ENCODE measurements at regions not wholly inside any gene's neighbourhood (a gene's known extent, or its start where the extent isn't known, plus 50 kb on each side); places are given as distances from the start of the nearest gene placed in this dataset.
A peak's percentile ranks its signal among the peaks of the same experiment; 100 is the strongest.
"Not testable (repeated sequence)": the region's sequence is repeated elsewhere in the genome, so short reads cannot be mapped to it uniquely, and the experiment has no call there.

- 71% methylated on average over 1 of the region's 4 CpGs for WGBS (ENCODE audit: insufficient coverage, low lambda C conversion rate)
- Histone ChIP-seq H3K27me3 (ENCODE audit: control insufficient read depth, insufficient read depth, low read length) (peaks cover 5% of the 10 kb centered on the region), H3K9me3 (ENCODE audit: control insufficient read depth, low read depth, low read length) (no peaks in the 10 kb centered on the region), H3K4me1 (ENCODE audit: control insufficient read depth, insufficient read depth, low read length) (no peaks in the 10 kb centered on the region), H3K27ac (ENCODE audit: low read length) (no peak overlapping the region), H3K4me3 (ENCODE audit: low read length) (no peak overlapping the region), H3K36me3 (ENCODE audit: control insufficient read depth, insufficient read depth, low read length) (no peaks in the 10 kb centered on the region)
- no peak for DNase-seq
These were observed 605.3 kb upstream of the B3GAT1 start for GRCh38 chr11:135017296-135017695.

GRCh38 chr11:135015966-135016365, 603.9 kb upstream of the B3GAT1 start:
- Histone ChIP-seq H3K27ac (ENCODE audit: low read length) (no peak overlapping the region), H3K4me1 (ENCODE audit: control insufficient read depth, insufficient read depth, low read length) (no peaks in the 10 kb centered on the region), H3K36me3 (ENCODE audit: control insufficient read depth, insufficient read depth, low read length) (no peaks in the 10 kb centered on the region), H3K27me3 (ENCODE audit: control insufficient read depth, insufficient read depth, low read length) (peaks cover 5% of the 10 kb centered on the region), H3K4me3 (ENCODE audit: low read length) (no peak overlapping the region), H3K9me3 (ENCODE audit: control insufficient read depth, low read depth, low read length) (no peaks in the 10 kb centered on the region)
- no peak for DNase-seq
- 100% methylated on average over 1 of the region's 3 CpGs for WGBS (ENCODE audit: insufficient coverage, low lambda C conversion rate)

GRCh38 chr11:135011313-135011712, 599.3 kb upstream of the B3GAT1 start:
- not testable (repeated sequence) for H3K36me3 ChIP-seq (ENCODE audit: control insufficient read depth, insufficient read depth, low read length); H3K9me3 ChIP-seq (ENCODE audit: control insufficient read depth, low read depth, low read length); DNase-seq; H3K27ac ChIP-seq (ENCODE audit: low read length); H3K27me3 ChIP-seq (ENCODE audit: control insufficient read depth, insufficient read depth, low read length); H3K4me3 ChIP-seq (ENCODE audit: low read length); H3K4me1 ChIP-seq (ENCODE audit: control insufficient read depth, insufficient read depth, low read length)
- no CpG with 5 or more reads among the region's 2 CpGs for WGBS (ENCODE audit: insufficient coverage, low lambda C conversion rate)

- Histone ChIP-seq H3K4me3 (ENCODE audit: low read length) (no peak overlapping the region), H3K9me3 (ENCODE audit: control insufficient read depth, low read depth, low read length) (no peaks in the 10 kb centered on the region), H3K4me1 (ENCODE audit: control insufficient read depth, insufficient read depth, low read length) (peaks cover 6% of the 10 kb centered on the region), H3K27ac (ENCODE audit: low read length) (no peak overlapping the region), H3K27me3 (ENCODE audit: control insufficient read depth, insufficient read depth, low read length) (no peaks in the 10 kb centered on the region), H3K36me3 (ENCODE audit: control insufficient read depth, insufficient read depth, low read length) (no peaks in the 10 kb centered on the region)
- no CpG with 5 or more reads among the region's 6 CpGs for WGBS (ENCODE audit: insufficient coverage, low lambda C conversion rate)
- DNase-seq = no peak
These were observed 597.1 kb upstream of the B3GAT1 start for GRCh38 chr11:135009125-135009524.

- Histone ChIP-seq H3K36me3 (ENCODE audit: control insufficient read depth, insufficient read depth, low read length) (no peaks in the 10 kb centered on the region), H3K9me3 (ENCODE audit: control insufficient read depth, low read depth, low read length) (no peaks in the 10 kb centered on the region), H3K27me3 (ENCODE audit: control insufficient read depth, insufficient read depth, low read length) (no peaks in the 10 kb centered on the region), H3K4me1 (ENCODE audit: control insufficient read depth, insufficient read depth, low read length) (peaks cover 6% of the 10 kb centered on the region), H3K4me3 (ENCODE audit: low read length) (no peak overlapping the region), H3K27ac (ENCODE audit: low read length) (no peak overlapping the region)
- WGBS (ENCODE audit: insufficient coverage, low lambda C conversion rate) = 60% methylated on average over 1 of the region's 4 CpGs
- no peak for DNase-seq
These were observed 596.4 kb upstream of the B3GAT1 start for GRCh38 chr11:135008412-135008811.

GRCh38 chr11:135008001-135008405, 596.0 kb upstream of the B3GAT1 start:
- no peaks in the 10 kb centered on the region for H3K27me3 ChIP-seq (ENCODE audit: control insufficient read depth, insufficient read depth, low read length)
- H3K9me3 ChIP-seq (ENCODE audit: control insufficient read depth, low read depth, low read length) = no peaks in the 10 kb centered on the region
- no peaks in the 10 kb centered on the region for H3K36me3 ChIP-seq (ENCODE audit: control insufficient read depth, insufficient read depth, low read length)
- H3K4me1 ChIP-seq (ENCODE audit: control insufficient read depth, insufficient read depth, low read length) = peaks cover 6% of the 10 kb centered on the region
- no CpG with 5 or more reads among the region's 4 CpGs for WGBS (ENCODE audit: insufficient coverage, low lambda C conversion rate)
- no peak overlapping the region for H3K4me3 ChIP-seq (ENCODE audit: low read length)
- H3K27ac ChIP-seq (ENCODE audit: low read length) = no peak overlapping the region
- DNase-seq = peak; percentile 21 to 59

- Histone ChIP-seq H3K36me3 (ENCODE audit: control insufficient read depth, insufficient read depth, low read length) (no peaks in the 10 kb centered on the region), H3K9me3 (ENCODE audit: control insufficient read depth, low read depth, low read length) (no peaks in the 10 kb centered on the region), H3K27me3 (ENCODE audit: control insufficient read depth, insufficient read depth, low read length) (no peaks in the 10 kb centered on the region), H3K4me3 (ENCODE audit: low read length) (no peak overlapping the region), H3K4me1 (ENCODE audit: control insufficient read depth, insufficient read depth, low read length) (peaks cover 6% of the 10 kb centered on the region), H3K27ac (ENCODE audit: low read length) (no peak overlapping the region)
- WGBS (ENCODE audit: insufficient coverage, low lambda C conversion rate) = 67% methylated on average over 1 of the region's 4 CpGs
- DNase-seq = peak in 1 of 2 donors; percentile 16
These were observed 594.8 kb upstream of the B3GAT1 start for GRCh38 chr11:135006800-135007199.

- no peak for DNase-seq
- Histone ChIP-seq H3K4me1 (ENCODE audit: control insufficient read depth, insufficient read depth, low read length) (peaks cover 10% of the 10 kb centered on the region), H3K27me3 (ENCODE audit: control insufficient read depth, insufficient read depth, low read length) (no peaks in the 10 kb centered on the region), H3K27ac (ENCODE audit: low read length) (no peak overlapping the region), H3K36me3 (ENCODE audit: control insufficient read depth, insufficient read depth, low read length) (no peaks in the 10 kb centered on the region), H3K9me3 (ENCODE audit: control insufficient read depth, low read depth, low read length) (no peaks in the 10 kb centered on the region), H3K4me3 (ENCODE audit: low read length) (no peak overlapping the region)
- WGBS (ENCODE audit: insufficient coverage, low lambda C conversion rate) = no CpG with 5 or more reads among the region's 5 CpGs
These were observed 592.5 kb upstream of the B3GAT1 start for GRCh38 chr11:135004495-135004894.

GRCh38 chr11:135002236-135002635, 590.2 kb upstream of the B3GAT1 start:
- Histone ChIP-seq H3K27ac (ENCODE audit: low read length) (no peak overlapping the region), H3K4me3 (ENCODE audit: low read length) (no peak overlapping the region), H3K27me3 (ENCODE audit: control insufficient read depth, insufficient read depth, low read length) (no peaks in the 10 kb centered on the region), H3K36me3 (ENCODE audit: control insufficient read depth, insufficient read depth, low read length) (no peaks in the 10 kb centered on the region), H3K4me1 (ENCODE audit: control insufficient read depth, insufficient read depth, low read length) (peaks cover 10% of the 10 kb centered on the region), H3K9me3 (ENCODE audit: control insufficient read depth, low read depth, low read length) (no peaks in the 10 kb centered on the region)
- DNase-seq = no peak

- WGBS (ENCODE audit: insufficient coverage, low lambda C conversion rate) = 100% methylated on average over 2 of the region's 2 CpGs
- Histone ChIP-seq H3K27me3 (ENCODE audit: control insufficient read depth, insufficient read depth, low read length) (no peaks in the 10 kb centered on the region), H3K27ac (ENCODE audit: low read length) (no peak overlapping the region), H3K4me1 (ENCODE audit: control insufficient read depth, insufficient read depth, low read length) (peaks cover 7% of the 10 kb centered on the region), H3K36me3 (ENCODE audit: control insufficient read depth, insufficient read depth, low read length) (no peaks in the 10 kb centered on the region), H3K9me3 (ENCODE audit: control insufficient read depth, low read depth, low read length) (no peaks in the 10 kb centered on the region), H3K4me3 (ENCODE audit: low read length) (no peak overlapping the region)
- DNase-seq = no peak
These were observed 589.5 kb upstream of the B3GAT1 start for GRCh38 chr11:135001581-135001980.

GRCh38 chr11:135001065-135001464, 589.0 kb upstream of the B3GAT1 start:
- H3K9me3 ChIP-seq (ENCODE audit: control insufficient read depth, low read depth, low read length); H3K4me1 ChIP-seq (ENCODE audit: control insufficient read depth, insufficient read depth, low read length); H3K36me3 ChIP-seq (ENCODE audit: control insufficient read depth, insufficient read depth, low read length); H3K27me3 ChIP-seq (ENCODE audit: control insufficient read depth, insufficient read depth, low read length); H3K27ac ChIP-seq (ENCODE audit: low read length); DNase-seq; H3K4me3 ChIP-seq (ENCODE audit: low read length): not testable (repeated sequence)
- WGBS (ENCODE audit: insufficient coverage, low lambda C conversion rate) = 90% methylated on average over 3 of the region's 5 CpGs

Measured in large intestine (tissue), 3 donors.